ENCODE measurements at regions not wholly inside any gene's neighbourhood (a gene's known extent, or its start where the extent isn't known, plus 50 kb on each side); places are given as distances from the start of the nearest gene placed in this dataset.

DNA sequence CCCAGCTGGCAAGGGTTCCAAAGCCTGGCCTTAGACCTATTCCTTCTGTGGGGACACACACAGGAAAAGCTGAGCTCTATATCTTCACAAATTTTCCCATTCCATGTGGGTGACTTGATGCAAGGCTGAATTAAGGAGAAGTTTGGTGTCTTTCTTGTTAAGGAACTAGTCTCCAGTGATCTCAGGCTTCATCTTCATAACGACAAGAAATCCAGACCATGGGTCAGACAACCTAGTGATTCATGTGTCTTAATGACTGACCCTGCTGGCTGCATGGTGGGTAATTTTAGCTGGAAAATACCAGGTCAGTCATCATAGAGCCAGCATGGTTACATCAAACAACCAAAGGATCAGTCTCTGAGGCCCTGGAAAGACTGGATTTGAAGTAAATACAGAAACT lies 112.7 kb upstream of the SLC4A7 start:
- H3K36me3 ChIP-seq = no peaks in the 10 kb centered on the region
- DNase-seq (no peak), ATAC-seq (no peak)
- WGBS, 2 donors = 64 to 70% methylated on average over 1 of the region's 1 CpG
- intact Hi-C loops (cut with DNase I) = no loop called here
- no peak overlapping the region for H3K4me3 ChIP-seq
- peak overlapping the region in 1 of 10 donors; percentile 4 for H3K27ac ChIP-seq
- H3K27me3 ChIP-seq = no peaks in the 10 kb centered on the region
- H3K9me3 ChIP-seq = peaks cover 0 to 8% (median 0%) of the 10 kb centered on the region in 11 donors
- H3K4me1 ChIP-seq = peaks cover 0 to 36% (median 9%) of the 10 kb centered on the region in 9 donors
- TF ChIP-seq, protein P1, sequence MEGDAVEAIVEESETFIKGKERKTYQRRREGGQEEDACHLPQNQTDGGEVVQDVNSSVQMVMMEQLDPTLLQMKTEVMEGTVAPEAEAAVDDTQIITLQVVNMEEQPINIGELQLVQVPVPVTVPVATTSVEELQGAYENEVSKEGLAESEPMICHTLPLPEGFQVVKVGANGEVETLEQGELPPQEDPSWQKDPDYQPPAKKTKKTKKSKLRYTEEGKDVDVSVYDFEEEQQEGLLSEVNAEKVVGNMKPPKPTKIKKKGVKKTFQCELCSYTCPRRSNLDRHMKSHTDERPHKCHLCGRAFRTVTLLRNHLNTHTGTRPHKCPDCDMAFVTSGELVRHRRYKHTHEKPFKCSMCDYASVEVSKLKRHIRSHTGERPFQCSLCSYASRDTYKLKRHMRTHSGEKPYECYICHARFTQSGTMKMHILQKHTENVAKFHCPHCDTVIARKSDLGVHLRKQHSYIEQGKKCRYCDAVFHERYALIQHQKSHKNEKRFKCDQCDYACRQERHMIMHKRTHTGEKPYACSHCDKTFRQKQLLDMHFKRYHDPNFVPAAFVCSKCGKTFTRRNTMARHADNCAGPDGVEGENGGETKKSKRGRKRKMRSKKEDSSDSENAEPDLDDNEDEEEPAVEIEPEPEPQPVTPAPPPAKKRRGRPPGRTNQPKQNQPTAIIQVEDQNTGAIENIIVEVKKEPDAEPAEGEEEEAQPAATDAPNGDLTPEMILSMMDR (IDR thresholded peaks at IDR 0.05) = no peak

DNA sequence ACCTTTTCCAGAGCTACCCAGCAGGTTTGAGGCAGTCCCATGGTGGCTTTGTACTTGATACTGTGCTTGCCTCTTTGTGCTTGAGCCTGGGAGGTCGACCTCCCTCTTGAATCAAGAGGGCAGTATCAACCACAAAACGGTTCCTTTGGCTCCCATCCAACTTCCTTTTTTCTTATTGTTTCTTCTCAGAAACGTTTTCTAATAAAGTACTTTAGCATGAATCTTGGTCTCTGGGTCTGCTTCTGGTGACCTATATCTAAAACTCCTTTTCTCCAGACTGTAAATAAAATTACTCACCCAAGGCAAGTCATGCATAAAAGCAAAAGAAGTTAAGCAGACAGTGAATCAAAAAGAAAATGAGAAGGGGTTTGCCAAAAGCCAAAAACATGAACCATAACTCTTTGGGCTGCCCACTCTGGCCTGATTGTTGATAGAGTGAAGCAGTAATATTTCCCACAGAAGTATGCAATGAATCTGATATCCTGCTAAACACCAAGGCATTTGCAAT lies 112.2 kb upstream of the SLC4A7 start:
- TF ChIP-seq, protein P1 (IDR thresholded peaks at IDR 0.05) = peak in 1 of 9 donors; percentile 8
- Histone ChIP-seq H3K4me1 (peaks cover 0 to 41% (median 15%) of the 10 kb centered on the region in 9 donors), H3K4me3 (no peak overlapping the region), H3K36me3 (no peaks in the 10 kb centered on the region), H3K9me3 (peaks cover 0 to 8% (median 0%) of the 10 kb centered on the region in 11 donors), H3K27me3 (no peaks in the 10 kb centered on the region), H3K27ac (peak overlapping the region in 1 of 10 donors; percentile 4)
- DNase-seq (no peak), ATAC-seq (peak in 1 of 8 donors; percentile 24)
- intact Hi-C loops (cut with DNase I) = no loop called here
- 14 to 16% methylated on average over 3 of the region's 3 CpGs for WGBS, 2 donors

DNA sequence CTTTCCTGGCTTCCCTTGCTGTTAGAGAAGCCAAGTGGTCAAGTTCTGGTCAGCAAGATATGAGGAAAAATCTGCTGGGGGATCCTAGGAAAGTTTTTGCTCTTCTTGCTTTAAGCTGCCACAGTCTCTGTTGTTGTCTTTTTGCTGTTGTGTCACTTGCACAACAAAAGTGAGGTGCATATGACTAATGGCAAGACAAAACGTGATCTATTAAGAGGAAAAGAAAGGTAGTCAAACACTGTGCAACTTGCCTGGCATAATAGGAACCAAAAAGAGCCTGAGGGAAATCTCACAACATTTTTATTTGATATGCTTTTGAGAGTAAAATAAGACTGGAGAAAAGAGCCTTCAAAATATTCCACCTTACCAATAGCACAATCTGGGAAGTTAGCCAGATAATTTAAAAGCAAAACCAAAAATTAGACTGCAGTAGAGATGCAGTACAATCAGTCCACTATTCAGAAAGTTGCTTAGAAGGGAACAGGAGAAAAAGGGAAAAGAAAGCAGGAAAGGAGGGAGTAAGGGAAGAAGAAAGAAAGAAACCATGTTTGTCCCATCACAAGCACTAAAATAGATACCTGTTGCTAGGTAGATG lies 110.0 kb upstream of the SLC4A7 start:
- TF ChIP-seq, protein P1 (IDR thresholded peaks at IDR 0.05) = no peak
- Histone ChIP-seq H3K9me3 (no peaks in the 10 kb centered on the region), H3K4me1 (peaks cover 0 to 63% (median 32%) of the 10 kb centered on the region in 9 donors), H3K4me3 (no peak overlapping the region), H3K27ac (peak overlapping the region in 1 of 10 donors; percentile 31), H3K36me3 (no peaks in the 10 kb centered on the region), H3K27me3 (no peaks in the 10 kb centered on the region)
- 62 to 81% methylated on average over 1 of the region's 1 CpG for WGBS, 2 donors
- intact Hi-C loops (cut with DNase I) = no loop called here
- no peak for ATAC-seq
- DNase-seq = no peak

DNA sequence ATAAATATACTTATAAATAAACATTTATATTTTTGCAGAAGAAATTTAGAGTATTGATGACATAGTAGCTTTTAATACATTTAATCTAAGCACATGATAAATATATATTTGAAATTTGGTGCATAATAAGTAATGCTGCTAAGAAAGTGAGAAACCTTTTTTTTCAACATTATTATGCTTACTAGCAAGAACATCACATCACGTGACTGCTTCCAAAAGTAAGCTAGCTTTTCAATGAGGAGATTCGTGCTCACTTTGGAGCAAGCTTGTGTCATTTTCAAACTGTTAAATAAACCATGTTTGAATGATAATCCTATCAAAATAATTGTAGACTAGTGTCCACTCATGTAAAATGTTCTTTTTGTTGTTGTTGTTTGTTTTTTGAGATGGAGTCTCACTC lies 109.0 kb upstream of the SLC4A7 start:
- H3K36me3 ChIP-seq = no peaks in the 10 kb centered on the region
- no peaks in the 10 kb centered on the region for H3K9me3 ChIP-seq
- H3K4me3 ChIP-seq = no peak overlapping the region
- no peak for ATAC-seq
- no peak for DNase-seq
- intact Hi-C loops (cut with DNase I) = no loop called here
- peaks cover 0 to 65% (median 32%) of the 10 kb centered on the region in 9 donors for H3K4me1 ChIP-seq
- no peak overlapping the region for H3K27ac ChIP-seq
- no peaks in the 10 kb centered on the region for H3K27me3 ChIP-seq
- TF ChIP-seq, protein P1 (IDR thresholded peaks at IDR 0.05) = no peak
- 82 to 86% methylated on average over 2 of the region's 2 CpGs for WGBS, 2 donors
